GM12872 (cell line): ENCODE measurements at regions not wholly inside any gene's neighbourhood (a gene's known extent, or its start where the extent isn't known, plus 50 kb on each side); places are given as distances from the start of the nearest gene placed in this dataset.

ENCODE experiments used
- CTCF ChIP-seq: IDR thresholded peaks from 3 replicates; pipeline ENCODE4 v1.5.1; 2011; ENCODE audit warnings: low read depth, mild to moderate bottlenecking, low read length, moderate library complexity; ENCODE audit not compliant: insufficient read depth

- no peak for TF ChIP-seq CTCF
Observed at GRCh38 chr6:119566546-119567260, 217.1 kb upstream of the MAN1A1 start.

- TF ChIP-seq CTCF: no peak
Observed at GRCh38 chr6:119565893-119566292, 216.3 kb upstream of the MAN1A1 start.

- no peak for TF ChIP-seq CTCF
Observed at GRCh38 chr6:119562168-119562567, 212.6 kb upstream of the MAN1A1 start.

GRCh38 chr6:119559586-119559985 is 210.0 kb upstream of the MAN1A1 start:
- no peak for TF ChIP-seq CTCF

DNA sequence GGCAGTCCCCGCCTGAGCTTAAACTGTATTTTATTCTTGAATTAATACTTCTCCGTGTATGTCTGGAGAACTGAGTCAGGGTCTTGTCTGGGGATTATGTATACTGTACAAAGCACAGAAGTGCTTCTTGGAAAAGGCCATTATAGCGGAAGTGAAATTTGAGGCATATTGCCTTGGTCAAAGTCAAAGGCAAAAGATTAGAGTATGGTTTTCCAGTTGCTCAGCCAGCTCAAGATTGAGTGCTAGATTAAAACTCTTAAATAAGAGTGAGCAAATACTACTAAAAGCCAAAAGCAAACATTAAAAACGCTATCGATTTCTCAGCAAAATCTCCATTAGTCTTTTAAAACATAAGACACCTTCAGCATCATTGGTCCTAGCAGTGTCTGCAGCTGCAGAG is 207.7 kb upstream of the MAN1A1 start:
- no peak for TF ChIP-seq CTCF

DNA sequence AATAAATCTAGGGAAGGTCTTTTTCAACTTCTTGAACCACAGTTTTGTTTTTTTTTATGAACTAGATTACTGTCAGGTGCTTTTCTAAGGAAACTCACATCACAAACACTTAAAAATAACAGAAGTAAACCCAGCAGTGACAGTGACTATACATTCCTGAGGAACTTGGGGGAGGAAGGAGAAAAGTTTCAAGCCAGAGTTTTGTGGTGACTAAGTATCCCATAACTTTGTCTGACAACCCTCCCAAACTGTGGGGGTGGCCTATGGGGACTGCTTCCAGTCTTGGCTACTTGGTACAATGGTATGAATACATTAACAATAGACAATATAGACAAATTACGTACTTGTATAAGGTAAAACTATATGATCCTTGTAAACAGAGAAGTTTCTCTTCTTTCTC is 202.5 kb upstream of the MAN1A1 start:
- no peak for TF ChIP-seq CTCF

DNA sequence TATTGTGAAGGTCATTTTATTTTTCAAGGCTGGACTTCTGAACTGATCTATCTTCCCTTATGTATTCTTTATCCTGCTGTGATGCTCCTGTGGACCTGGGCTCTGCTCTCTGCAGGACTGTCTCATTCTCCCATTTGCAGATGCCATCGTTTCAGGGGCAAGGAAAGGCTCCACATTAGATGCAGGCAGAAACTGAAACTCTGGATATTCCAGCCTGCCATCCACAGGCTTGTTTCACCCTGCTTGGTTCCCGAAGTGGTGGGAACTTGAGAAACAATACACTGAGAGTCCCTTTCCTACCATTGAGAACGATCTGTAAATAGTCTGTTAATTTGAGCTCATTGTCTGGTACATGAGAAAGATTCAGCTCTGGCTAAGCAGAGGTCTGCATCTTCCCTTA is 197.5 kb upstream of the MAN1A1 start:
- no peak for TF ChIP-seq CTCF
